Mesenchymal stem cell (in vitro differentiated cells and primary cell): ENCODE measurements at regions not wholly inside any gene's neighbourhood (a gene's known extent, or its start where the extent isn't known, plus 50 kb on each side); places are given as distances from the start of the nearest gene placed in this dataset.
"Not testable (repeated sequence)": the region's sequence is repeated elsewhere in the genome, so short reads cannot be mapped to it uniquely, and the experiment has no call there.

Experiments
- DNase-seq: peaks from one replicate; pipeline ENCODE4 v3.0.0-alpha.2; 2013
- H2AFZ ChIP-seq: one replicate; pipeline ENCODE4 v1.6.1; 2013; ENCODE audit warnings: low read depth, mild to moderate bottlenecking, control low read depth, inconsistent platforms, low read length, moderate library complexity
- H2AK5ac ChIP-seq: 2 replicates; pipeline ENCODE4 v1.6.1; 2013; ENCODE audit warnings: low read length, moderate library complexity, mild to moderate bottlenecking, inconsistent platforms; ENCODE audit not compliant: severe bottlenecking
- H2BK120ac ChIP-seq: one replicate; pipeline ENCODE4 v1.6.1; 2013; ENCODE audit warnings: low read depth, mild to moderate bottlenecking, inconsistent platforms, low read length, moderate library complexity
- H2BK12ac ChIP-seq, 2 experiments: one replicate each; pipeline ENCODE4 v1.6.1; 2013; ENCODE audit warnings: inconsistent platforms in 2 of 2, low read length in 2 of 2, mild to moderate bottlenecking in 2 of 2, moderate library complexity in 2 of 2, control low read depth in 1 of 2
- H2BK15ac ChIP-seq: one replicate; pipeline ENCODE4 v1.6.1; 2013; ENCODE audit warnings: mild to moderate bottlenecking, low read depth, inconsistent platforms; ENCODE audit not compliant: poor library complexity, severe bottlenecking
- H2BK5ac ChIP-seq: 2 replicates; pipeline ENCODE4 v1.6.1; 2013; ENCODE audit warnings: low read depth, mild to moderate bottlenecking, low read length, control low read depth, inconsistent platforms; ENCODE audit not compliant: poor library complexity, severe bottlenecking
- H3K14ac ChIP-seq, 2 experiments: one replicate each; pipeline ENCODE4 v1.6.1; 2013; ENCODE audit warnings: inconsistent platforms in 2 of 2, low read length in 2 of 2, control low read depth in 1 of 2, mild to moderate bottlenecking in 1 of 2, moderate library complexity in 1 of 2
- H3K18ac ChIP-seq, 2 experiments: one replicate each; pipeline ENCODE4 v1.6.1; 2013; ENCODE audit warnings: inconsistent platforms in 2 of 2, low read length in 2 of 2, control low read depth in 1 of 2, low read depth in 1 of 2, mild to moderate bottlenecking in 1 of 2
- H3K23ac ChIP-seq, 2 experiments: one replicate each; pipeline ENCODE4 v1.6.1; 2013; ENCODE audit warnings: inconsistent platforms in 2 of 2, low read length in 2 of 2, mild to moderate bottlenecking in 2 of 2, moderate library complexity in 2 of 2, control low read depth in 1 of 2
- H3K27ac ChIP-seq: 2 replicates; pipeline ENCODE4 v1.5.1; 2013; ENCODE audit warnings: mild to moderate bottlenecking, moderate library complexity, low read length, control low read depth, inconsistent platforms; ENCODE audit not compliant: poor library complexity, severe bottlenecking
- H3K27me3 ChIP-seq, 2 experiments: 2 replicates each; pipeline versions ENCODE4 v1.6.1 to v1.7.0; 2013; ENCODE audit warnings: low read length in 2 of 2, mild to moderate bottlenecking in 2 of 2, moderate library complexity in 2 of 2, control low read depth in 1 of 2, inconsistent platforms in 1 of 2; ENCODE audit not compliant: control insufficient read depth in 1 of 2, insufficient read depth in 1 of 2
- H3K36me3 ChIP-seq, 2 experiments: 2 replicates each; pipeline versions ENCODE4 v1.6.1 to v1.7.0; 2013; ENCODE audit warnings: low read length in 2 of 2, control low read depth in 1 of 2, inconsistent platforms in 1 of 2, low read depth in 1 of 2, mild to moderate bottlenecking in 1 of 2; ENCODE audit not compliant: insufficient read depth in 2 of 2, control insufficient read depth in 1 of 2
- H3K4ac ChIP-seq, 2 experiments: one replicate each; pipeline ENCODE4 v1.6.1; 2013; ENCODE audit warnings: inconsistent platforms in 2 of 2, low read length in 2 of 2, mild to moderate bottlenecking in 2 of 2, moderate library complexity in 2 of 2, control low read depth in 1 of 2, low read depth in 1 of 2
- H3K4me1 ChIP-seq: 2 replicates; pipeline ENCODE4 v1.6.1; 2013; ENCODE audit warnings: low read depth, low read length, control low read depth; ENCODE audit not compliant: control insufficient read depth, insufficient read depth
- H3K4me2 ChIP-seq: 2 replicates; pipeline ENCODE4 v1.6.1; 2013; ENCODE audit warnings: low read length, mild to moderate bottlenecking, inconsistent platforms; ENCODE audit not compliant: poor library complexity, severe bottlenecking
- H3K4me3 ChIP-seq, 2 experiments: 2 replicates each; pipeline versions ENCODE4 v1.5.1 to v1.7.0; 2013; ENCODE audit warnings: low read length in 2 of 2, mild to moderate bottlenecking in 2 of 2, control low read depth in 1 of 2, low read depth in 1 of 2; ENCODE audit not compliant: insufficient read depth in 1 of 2
- H3K79me1 ChIP-seq: replicated peaks from 2 replicates; pipeline ENCODE4 v1.6.1; 2013; ENCODE audit warnings: mild to moderate bottlenecking, control low read depth, low read length, inconsistent platforms; ENCODE audit not compliant: poor library complexity, severe bottlenecking
- H3K9ac ChIP-seq: 2 replicates; pipeline ENCODE4 v1.7.0; 2013; ENCODE audit warnings: mild to moderate bottlenecking, low read length, moderate library complexity
- H3K9me3 ChIP-seq: 2 replicates; pipeline ENCODE4 v1.7.0; 2013; ENCODE audit warnings: mild to moderate bottlenecking, low read length; ENCODE audit not compliant: control insufficient read depth
- H4K8ac ChIP-seq: one replicate; pipeline ENCODE4 v1.6.1; 2013; ENCODE audit warnings: inconsistent platforms, mild to moderate bottlenecking, low read length, moderate library complexity
- H4K91ac ChIP-seq: one replicate; pipeline ENCODE4 v1.6.1; 2013; ENCODE audit warnings: mild to moderate bottlenecking, low read length, inconsistent platforms
- WGBS: methylation state at CpG from one replicate; pipeline ENCODE4 v1.1.7; 2013; ENCODE audit warnings: mixed read lengths; 5-methylcytosine and 5-hydroxymethylcytosine counted together

GRCh38 chr17:72573492-72573801, 452.6 kb downstream of the SOX9 start:
- H2BK5ac ChIP-seq, H3K9ac ChIP-seq, H3K36me3 ChIP-seq, H4K91ac ChIP-seq, H3K23ac ChIP-seq, H2BK12ac ChIP-seq, H3K9me3 ChIP-seq, H3K14ac ChIP-seq, H2BK120ac ChIP-seq, DNase-seq, H2AFZ ChIP-seq, H3K27ac ChIP-seq, H3K18ac ChIP-seq, H3K4me2 ChIP-seq, H2AK5ac ChIP-seq, H3K4me3 ChIP-seq, H2BK15ac ChIP-seq, H4K8ac ChIP-seq, H3K4ac ChIP-seq: not testable (repeated sequence)
- 91% methylated on average over 4 of the region's 5 CpGs for WGBS
- peaks cover 43% of the 10 kb centered on the region for H3K4me1 ChIP-seq
- H3K27me3 ChIP-seq, result peaks cover 0 to 29% of the 10 kb centered on the region in 2 experiments
- peaks cover 11% of the 10 kb centered on the region for H3K79me1 ChIP-seq

DNA sequence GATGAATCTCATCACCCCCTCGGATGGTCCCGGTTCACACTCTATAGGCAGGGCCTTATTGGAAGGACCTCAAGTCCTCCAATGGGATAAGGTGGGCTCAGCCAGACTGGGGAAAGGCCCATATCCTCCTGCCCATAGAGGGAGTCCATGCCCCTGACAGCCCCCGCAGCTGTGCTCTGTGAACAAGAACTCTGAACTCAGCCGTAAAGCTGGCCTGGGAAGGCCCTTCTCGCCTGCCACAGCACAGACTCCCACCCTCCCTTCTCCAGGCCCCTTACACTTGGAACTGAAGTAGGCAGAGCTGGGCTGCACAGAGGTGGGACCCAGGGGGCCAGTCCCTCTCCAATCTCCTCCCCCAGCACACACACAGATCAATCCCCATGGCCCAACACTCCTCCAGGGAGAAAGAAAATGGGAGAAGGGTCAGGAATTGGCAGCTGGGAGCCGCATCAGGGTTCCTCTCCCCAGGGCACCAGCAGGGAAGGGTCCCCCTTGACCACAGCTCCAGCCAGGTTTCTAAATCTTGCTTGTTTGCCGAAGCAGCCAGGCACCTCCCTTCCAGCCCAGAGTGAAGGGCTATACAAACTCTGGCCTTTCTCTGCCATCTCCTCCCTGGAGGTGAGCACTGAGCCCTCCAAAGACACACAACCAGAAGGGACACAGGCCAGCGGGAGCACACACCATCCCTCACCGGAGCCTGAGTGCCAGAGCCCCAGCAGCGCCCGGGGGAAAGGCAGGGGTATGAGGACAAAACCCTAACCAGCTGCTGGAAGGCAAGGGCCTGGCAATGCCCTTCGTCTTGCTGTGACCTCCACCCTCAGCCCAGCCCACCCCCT, 454.1 kb downstream of the SOX9 start:
- H3K9me3 ChIP-seq, result no peaks in the 10 kb centered on the region
- WGBS, result 92% methylated on average over 12 of the region's 12 CpGs
- H3K23ac ChIP-seq, result no peak overlapping the region
- H3K36me3 ChIP-seq, result peaks cover 0 to 8% of the 10 kb centered on the region in 2 experiments
- peaks cover 0 to 19% of the 10 kb centered on the region in 2 experiments for H3K27me3 ChIP-seq
- H2BK12ac ChIP-seq, result no peak overlapping the region
- no peak overlapping the region for H3K4ac ChIP-seq
- H2BK120ac ChIP-seq, result no peak overlapping the region
- DNase-seq, result no peak
- no peak overlapping the region for H3K18ac ChIP-seq
- no peak overlapping the region for H2BK15ac ChIP-seq
- H3K4me3 ChIP-seq, result no peak overlapping the region
- peaks cover 37% of the 10 kb centered on the region for H3K4me1 ChIP-seq
- H3K79me1 ChIP-seq, result peaks cover 11% of the 10 kb centered on the region
- no peak overlapping the region for H3K4me2 ChIP-seq
- H3K14ac ChIP-seq, result no peak overlapping the region
- H2BK5ac ChIP-seq, result no peak overlapping the region
- no peak overlapping the region for H3K9ac ChIP-seq
- no peak overlapping the region for H4K8ac ChIP-seq
- H4K91ac ChIP-seq, result no peak overlapping the region
- no peak overlapping the region for H3K27ac ChIP-seq
- no peak overlapping the region for H2AK5ac ChIP-seq
- no peak overlapping the region for H2AFZ ChIP-seq

- H3K9me3 ChIP-seq, result peaks cover 3% of the 10 kb centered on the region
Measured at GRCh38 chr17:72575542-72576233, 454.9 kb downstream of the SOX9 start.

GRCh38 chr17:72576289-72576759, 455.5 kb downstream of the SOX9 start:
- Histone ChIP-seq H3K27me3 (peaks cover 0 to 16% of the 10 kb centered on the region in 2 experiments), H2BK12ac (no peak overlapping the region), H3K4me3 (no peak overlapping the region), H3K18ac (no peak overlapping the region), H3K4ac (no peak overlapping the region), H3K14ac (no peak overlapping the region), H3K27ac (no peak overlapping the region), H3K9ac (peak overlapping the region; percentile 33), H2BK15ac (no peak overlapping the region), H3K4me2 (no peak overlapping the region), H2AFZ (no peak overlapping the region), H4K8ac (no peak overlapping the region), H2BK120ac (no peak overlapping the region), H2AK5ac (no peak overlapping the region), H3K79me1 (peaks cover 11% of the 10 kb centered on the region), H4K91ac (no peak overlapping the region), H2BK5ac (no peak overlapping the region), H3K9me3 (peaks cover 3% of the 10 kb centered on the region), H3K4me1 (peaks cover 36% of the 10 kb centered on the region), H3K23ac (no peak overlapping the region), H3K36me3 (peaks cover 0 to 6% of the 10 kb centered on the region in 2 experiments)
- 24% methylated on average over 5 of the region's 7 CpGs for WGBS
- no peak for DNase-seq

More at GRCh38 chr17:72575542-72576233, 454.9 kb downstream of the SOX9 start:
- no peak overlapping the region for H3K27ac ChIP-seq
- no peak overlapping the region for H2BK120ac ChIP-seq
- no peak overlapping the region for H2AFZ ChIP-seq
- no peak overlapping the region for H2AK5ac ChIP-seq
- H4K91ac ChIP-seq, result no peak overlapping the region
- 62% methylated on average over 8 of the region's 8 CpGs for WGBS
- H3K4me1 ChIP-seq, result peaks cover 37% of the 10 kb centered on the region
- H3K79me1 ChIP-seq, result peaks cover 13% of the 10 kb centered on the region
- peaks cover 0 to 6% of the 10 kb centered on the region in 2 experiments for H3K36me3 ChIP-seq
- no peak overlapping the region for H3K18ac ChIP-seq
- H4K8ac ChIP-seq, result no peak overlapping the region
- H3K27me3 ChIP-seq, result peaks cover 0 to 19% of the 10 kb centered on the region in 2 experiments
- no peak overlapping the region for H3K4ac ChIP-seq
- H3K9ac ChIP-seq, result peak overlapping the region; percentile 33
- H3K23ac ChIP-seq, result no peak overlapping the region
- H2BK15ac ChIP-seq, result no peak overlapping the region
- H3K14ac ChIP-seq, result no peak overlapping the region
- no peak overlapping the region for H2BK12ac ChIP-seq
- no peak overlapping the region for H3K4me3 ChIP-seq
- no peak overlapping the region for H3K4me2 ChIP-seq
- no peak for DNase-seq
- no peak overlapping the region for H2BK5ac ChIP-seq
